ENCODE measurements at regions not wholly inside any gene's neighbourhood (a gene's known extent, or its start where the extent isn't known, plus 50 kb on each side); places are given as distances from the start of the nearest gene placed in this dataset.

- TF ChIP-seq YY1 (IDR thresholded peaks at IDR 0.05; ENCODE audit: insufficient read depth, insufficient read length), result no peak
- TF ChIP-seq ZNF274 (IDR thresholded peaks at IDR 0.05; ENCODE audit: low read depth, low read length), result no peak
- no peak for TF ChIP-seq SUZ12 (IDR thresholded peaks at IDR 0.05; ENCODE audit: extremely low read depth, insufficient read depth, insufficient read length)
Observed at GRCh38 chr4:32932156-32932555, 2212.0 kb downstream of the PCDH7 start.

Data from NT2/D1 (cell line).